WTC11 (cell line): ENCODE measurements at regions not wholly inside any gene's neighbourhood (a gene's known extent, or its start where the extent isn't known, plus 50 kb on each side); places are given as distances from the start of the nearest gene placed in this dataset.

ENCODE experiments used
- ATAC-seq: fragments of 200-7000 bp; cut with Tn5 transposase; 2 replicates; pipeline ENCODE4 v1.10.0; 2021; ENCODE audit warnings: mild to moderate bottlenecking, moderate library complexity
- CTCF ChIA-PET: fragments of 300-600 bp; sonication (Branson Sonifier 250); formaldehyde crosslinking; loops from one replicate; lab custom pipeline; 2021; ENCODE audit warnings: antibody characterized with exemption; lab: Charles Lee
- POLR2A ChIA-PET: fragments of 350-600 bp; sonication (Branson Sonifier 250); formaldehyde crosslinking; loops from one replicate; lab custom pipeline; 2021; ENCODE audit warnings: antibody characterized with exemption; lab: Charles Lee
- DNase-seq: peaks from one replicate; pipeline ENCODE4 v3.0.0; 2021; ENCODE audit warnings: low spot score
- H3K27ac Mint-ChIP-seq: 2 replicates; pipeline ENCODE4 v1.8.0; 2021; ENCODE audit warnings: mixed read lengths
- H3K27me3 Mint-ChIP-seq: 2 replicates; pipeline ENCODE4 v1.8.0; 2021; ENCODE audit warnings: low read depth, mild to moderate bottlenecking, moderate library complexity, mixed read lengths
- H3K36me3 Mint-ChIP-seq: 2 replicates; pipeline ENCODE4 v1.8.0; 2021; ENCODE audit warnings: mixed read lengths
- H3K4me1 Mint-ChIP-seq: 2 replicates; pipeline ENCODE4 v1.8.0; 2022; ENCODE audit warnings: mixed read lengths
- H3K4me3 Mint-ChIP-seq: 2 replicates; pipeline ENCODE4 v1.8.0; 2021; ENCODE audit warnings: mild to moderate bottlenecking, moderate library complexity, mixed read lengths
- H3K9me3 Mint-ChIP-seq: 2 replicates; pipeline ENCODE4 v1.8.0; 2021; ENCODE audit warnings: mixed read lengths
- GRHL2 ChIP-seq: fragments of 250-450 bp; sonication (Bioruptor Pico); IDR thresholded peaks from 2 replicates; pipeline ENCODE4 v1.8.0; 2022; ENCODE audit warnings: mild to moderate bottlenecking, moderate library complexity; ENCODE audit not compliant: insufficient replicate concordance, severe bottlenecking
- MXD4 ChIP-seq: fragments of 250-450 bp; sonication (Bioruptor Pico); IDR thresholded peaks from 2 replicates; pipeline ENCODE4 v1.8.0; 2021; ENCODE audit warnings: mild to moderate bottlenecking, moderate library complexity, borderline replicate concordance
- TEAD1 ChIP-seq: sonication (generic); formaldehyde crosslinking; IDR thresholded peaks from 2 replicates; pipeline ENCODE4 v1.8.0; 2022; ENCODE audit warnings: mild to moderate bottlenecking, missing genetic modification reagents
- ZNF263 ChIP-seq: sonication (generic); formaldehyde crosslinking; IDR thresholded peaks from 2 replicates; pipeline ENCODE4 v1.8.1; 2022; ENCODE audit warnings: low read depth, mild to moderate bottlenecking, moderate library complexity, missing genetic modification reagents
- TF ChIP-seq, protein P1 (sequence below): sonication (generic); formaldehyde crosslinking; IDR thresholded peaks from 2 replicates; pipeline ENCODE4 v1.8.0; 2023; ENCODE audit warnings: missing genetic modification reagents
- TF ChIP-seq, protein P2 (sequence below): sonication (generic); formaldehyde crosslinking; conservative IDR thresholded peaks from 2 replicates; pipeline ENCODE4 v1.8.1; 2023; ENCODE audit warnings: mild to moderate bottlenecking, low read depth, missing genetic modification reagents, moderate library complexity
- TF ChIP-seq, protein P3 (sequence below): sonication (generic); formaldehyde crosslinking; IDR thresholded peaks from 2 replicates; pipeline ENCODE4 v1.8.1; 2023; ENCODE audit warnings: mild to moderate bottlenecking, missing genetic modification reagents, borderline replicate concordance
- TF ChIP-seq, protein P4 (sequence below): fragments of 250-450 bp; sonication (Bioruptor Pico); IDR thresholded peaks from 2 replicates; pipeline ENCODE4 v1.9.0; 2021; ENCODE audit warnings: mild to moderate bottlenecking
- TF ChIP-seq, protein P5 (sequence below): sonication (generic); formaldehyde crosslinking; IDR thresholded peaks from 2 replicates; pipeline ENCODE4 v1.8.1; 2023; ENCODE audit warnings: mild to moderate bottlenecking, moderate library complexity, missing genetic modification reagents
- TF ChIP-seq, protein P6 (sequence below): fragments of 250-450 bp; sonication (Bioruptor Pico); conservative IDR thresholded peaks from 2 replicates; pipeline ENCODE4 v1.9.0; 2021; ENCODE audit warnings: mild to moderate bottlenecking

DNA sequence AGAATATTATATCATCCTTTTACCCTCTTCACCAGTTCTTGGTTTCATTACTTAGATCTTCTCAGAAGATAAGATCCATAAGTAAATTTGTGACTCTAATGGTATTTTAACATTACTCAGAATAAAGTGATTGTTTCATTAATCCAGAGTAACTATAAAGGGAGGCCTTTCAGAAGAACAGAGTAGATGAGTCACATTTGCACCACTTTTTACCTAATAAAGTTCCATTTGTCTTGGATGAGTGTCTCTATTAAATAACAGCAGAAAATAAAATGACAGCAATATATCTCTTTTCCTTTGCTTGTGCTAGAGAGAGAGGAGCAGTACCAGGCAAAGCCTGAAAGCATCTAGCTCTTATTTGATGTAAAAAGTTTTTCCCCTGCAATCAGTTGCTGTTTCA, 926.5 kb upstream of the CNTNAP5 start (continued):
- TF ChIP-seq, protein P1, sequence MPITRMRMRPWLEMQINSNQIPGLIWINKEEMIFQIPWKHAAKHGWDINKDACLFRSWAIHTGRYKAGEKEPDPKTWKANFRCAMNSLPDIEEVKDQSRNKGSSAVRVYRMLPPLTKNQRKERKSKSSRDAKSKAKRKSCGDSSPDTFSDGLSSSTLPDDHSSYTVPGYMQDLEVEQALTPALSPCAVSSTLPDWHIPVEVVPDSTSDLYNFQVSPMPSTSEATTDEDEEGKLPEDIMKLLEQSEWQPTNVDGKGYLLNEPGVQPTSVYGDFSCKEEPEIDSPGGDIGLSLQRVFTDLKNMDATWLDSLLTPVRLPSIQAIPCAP, result no peak
- TF ChIP-seq, protein P2, sequence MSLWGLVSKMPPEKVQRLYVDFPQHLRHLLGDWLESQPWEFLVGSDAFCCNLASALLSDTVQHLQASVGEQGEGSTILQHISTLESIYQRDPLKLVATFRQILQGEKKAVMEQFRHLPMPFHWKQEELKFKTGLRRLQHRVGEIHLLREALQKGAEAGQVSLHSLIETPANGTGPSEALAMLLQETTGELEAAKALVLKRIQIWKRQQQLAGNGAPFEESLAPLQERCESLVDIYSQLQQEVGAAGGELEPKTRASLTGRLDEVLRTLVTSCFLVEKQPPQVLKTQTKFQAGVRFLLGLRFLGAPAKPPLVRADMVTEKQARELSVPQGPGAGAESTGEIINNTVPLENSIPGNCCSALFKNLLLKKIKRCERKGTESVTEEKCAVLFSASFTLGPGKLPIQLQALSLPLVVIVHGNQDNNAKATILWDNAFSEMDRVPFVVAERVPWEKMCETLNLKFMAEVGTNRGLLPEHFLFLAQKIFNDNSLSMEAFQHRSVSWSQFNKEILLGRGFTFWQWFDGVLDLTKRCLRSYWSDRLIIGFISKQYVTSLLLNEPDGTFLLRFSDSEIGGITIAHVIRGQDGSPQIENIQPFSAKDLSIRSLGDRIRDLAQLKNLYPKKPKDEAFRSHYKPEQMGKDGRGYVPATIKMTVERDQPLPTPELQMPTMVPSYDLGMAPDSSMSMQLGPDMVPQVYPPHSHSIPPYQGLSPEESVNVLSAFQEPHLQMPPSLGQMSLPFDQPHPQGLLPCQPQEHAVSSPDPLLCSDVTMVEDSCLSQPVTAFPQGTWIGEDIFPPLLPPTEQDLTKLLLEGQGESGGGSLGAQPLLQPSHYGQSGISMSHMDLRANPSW (CRISPR knock-in tag), result no peak
- no peak for TF ChIP-seq GRHL2 (CRISPR knock-in tag)
- TF ChIP-seq, protein P3, sequence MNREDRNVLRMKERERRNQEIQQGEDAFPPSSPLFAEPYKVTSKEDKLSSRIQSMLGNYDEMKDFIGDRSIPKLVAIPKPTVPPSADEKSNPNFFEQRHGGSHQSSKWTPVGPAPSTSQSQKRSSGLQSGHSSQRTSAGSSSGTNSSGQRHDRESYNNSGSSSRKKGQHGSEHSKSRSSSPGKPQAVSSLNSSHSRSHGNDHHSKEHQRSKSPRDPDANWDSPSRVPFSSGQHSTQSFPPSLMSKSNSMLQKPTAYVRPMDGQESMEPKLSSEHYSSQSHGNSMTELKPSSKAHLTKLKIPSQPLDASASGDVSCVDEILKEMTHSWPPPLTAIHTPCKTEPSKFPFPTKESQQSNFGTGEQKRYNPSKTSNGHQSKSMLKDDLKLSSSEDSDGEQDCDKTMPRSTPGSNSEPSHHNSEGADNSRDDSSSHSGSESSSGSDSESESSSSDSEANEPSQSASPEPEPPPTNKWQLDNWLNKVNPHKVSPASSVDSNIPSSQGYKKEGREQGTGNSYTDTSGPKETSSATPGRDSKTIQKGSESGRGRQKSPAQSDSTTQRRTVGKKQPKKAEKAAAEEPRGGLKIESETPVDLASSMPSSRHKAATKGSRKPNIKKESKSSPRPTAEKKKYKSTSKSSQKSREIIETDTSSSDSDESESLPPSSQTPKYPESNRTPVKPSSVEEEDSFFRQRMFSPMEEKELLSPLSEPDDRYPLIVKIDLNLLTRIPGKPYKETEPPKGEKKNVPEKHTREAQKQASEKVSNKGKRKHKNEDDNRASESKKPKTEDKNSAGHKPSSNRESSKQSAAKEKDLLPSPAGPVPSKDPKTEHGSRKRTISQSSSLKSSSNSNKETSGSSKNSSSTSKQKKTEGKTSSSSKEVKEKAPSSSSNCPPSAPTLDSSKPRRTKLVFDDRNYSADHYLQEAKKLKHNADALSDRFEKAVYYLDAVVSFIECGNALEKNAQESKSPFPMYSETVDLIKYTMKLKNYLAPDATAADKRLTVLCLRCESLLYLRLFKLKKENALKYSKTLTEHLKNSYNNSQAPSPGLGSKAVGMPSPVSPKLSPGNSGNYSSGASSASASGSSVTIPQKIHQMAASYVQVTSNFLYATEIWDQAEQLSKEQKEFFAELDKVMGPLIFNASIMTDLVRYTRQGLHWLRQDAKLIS (CRISPR knock-in tag), result no peak
- TF ChIP-seq, protein P4, sequence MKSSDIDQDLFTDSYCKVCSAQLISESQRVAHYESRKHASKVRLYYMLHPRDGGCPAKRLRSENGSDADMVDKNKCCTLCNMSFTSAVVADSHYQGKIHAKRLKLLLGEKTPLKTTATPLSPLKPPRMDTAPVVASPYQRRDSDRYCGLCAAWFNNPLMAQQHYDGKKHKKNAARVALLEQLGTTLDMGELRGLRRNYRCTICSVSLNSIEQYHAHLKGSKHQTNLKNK, result no peak

DNA sequence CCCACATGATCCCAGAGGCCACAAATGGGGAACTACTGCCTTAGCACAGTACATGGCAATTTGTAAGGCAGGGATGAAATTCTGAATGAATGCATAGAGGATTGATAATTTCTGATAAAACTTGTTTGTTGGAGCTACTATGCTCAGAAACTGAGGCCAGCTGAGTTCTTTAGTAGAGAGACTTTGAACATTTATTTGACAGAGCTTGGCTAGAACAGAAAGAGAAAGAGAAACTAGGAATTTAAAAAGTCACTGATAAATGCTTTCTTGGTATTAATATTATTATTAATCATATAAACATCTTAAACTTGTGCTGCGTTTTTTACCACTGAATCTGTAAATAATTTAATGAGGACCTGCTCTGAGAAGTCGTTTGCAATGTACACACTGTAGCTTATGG, 923.7 kb upstream of the CNTNAP5 start:
- TF ChIP-seq, protein P5, sequence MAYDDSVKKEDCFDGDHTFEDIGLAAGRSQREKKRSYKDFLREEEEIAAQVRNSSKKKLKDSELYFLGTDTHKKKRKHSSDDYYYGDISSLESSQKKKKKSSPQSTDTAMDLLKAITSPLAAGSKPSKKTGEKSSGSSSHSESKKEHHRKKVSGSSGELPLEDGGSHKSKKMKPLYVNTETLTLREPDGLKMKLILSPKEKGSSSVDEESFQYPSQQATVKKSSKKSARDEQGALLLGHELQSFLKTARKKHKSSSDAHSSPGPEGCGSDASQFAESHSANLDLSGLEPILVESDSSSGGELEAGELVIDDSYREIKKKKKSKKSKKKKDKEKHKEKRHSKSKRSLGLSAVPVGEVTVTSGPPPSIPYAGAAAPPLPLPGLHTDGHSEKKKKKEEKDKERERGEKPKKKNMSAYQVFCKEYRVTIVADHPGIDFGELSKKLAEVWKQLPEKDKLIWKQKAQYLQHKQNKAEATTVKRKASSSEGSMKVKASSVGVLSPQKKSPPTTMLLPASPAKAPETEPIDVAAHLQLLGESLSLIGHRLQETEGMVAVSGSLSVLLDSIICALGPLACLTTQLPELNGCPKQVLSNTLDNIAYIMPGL, result no peak
- TF ChIP-seq TEAD1, result no peak
- TF ChIP-seq ZNF263 (CRISPR knock-in tag), result no peak
- TF ChIP-seq, protein P6, sequence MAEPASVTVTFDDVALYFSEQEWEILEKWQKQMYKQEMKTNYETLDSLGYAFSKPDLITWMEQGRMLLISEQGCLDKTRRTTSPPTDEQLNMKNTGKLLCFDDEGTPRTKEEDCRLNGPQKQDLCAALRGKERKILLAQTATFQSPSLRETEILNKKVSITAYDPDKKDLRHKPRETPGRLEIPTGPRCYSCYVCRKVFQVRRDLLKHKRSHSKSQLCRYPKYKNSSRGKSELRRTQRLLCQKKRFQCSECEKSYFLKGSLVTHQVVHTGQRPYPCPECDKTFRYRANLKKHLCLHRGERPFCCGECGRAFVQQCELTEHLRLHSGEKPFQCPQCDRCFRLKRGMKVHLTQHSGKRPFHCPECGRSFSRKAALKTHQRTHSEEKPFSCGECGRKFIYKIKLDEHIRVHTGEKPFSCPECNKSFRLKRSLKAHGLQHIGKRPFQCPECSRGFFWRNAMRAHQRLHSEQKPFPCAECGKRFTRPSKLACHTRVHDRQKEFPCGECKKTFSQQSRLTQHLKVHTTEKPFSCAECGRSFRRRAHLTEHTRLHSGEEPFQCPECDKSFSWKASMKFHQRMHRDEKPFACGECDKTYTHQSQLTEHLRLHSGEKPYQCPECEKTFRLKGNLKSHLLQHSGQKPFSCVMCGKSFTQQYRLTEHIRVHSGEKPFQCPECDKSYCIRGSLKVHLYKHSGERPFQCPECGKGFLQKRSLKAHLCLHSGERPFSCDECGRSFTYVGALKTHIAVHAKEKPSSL (CRISPR knock-in tag), result no peak
- TF ChIP-seq MXD4 (CRISPR knock-in tag), result no peak
- TF ChIP-seq, protein P2 (CRISPR knock-in tag), result no peak
- TF ChIP-seq, all 79 proteins: peak for 0
- ChIA-PET CTCF (no interaction called here), POLR2A (no interaction called here)
- Mint-ChIP-seq H3K27ac (no peak overlapping the region), H3K36me3 (no peaks in the 10 kb centered on the region), H3K4me3 (no peak overlapping the region), H3K9me3 (no peaks in the 10 kb centered on the region), H3K4me1 (peaks cover 5% of the 10 kb centered on the region; the same call in 1 of the 2 replicates), H3K27me3 (no peaks in the 10 kb centered on the region)
- ATAC-seq (no peak), DNase-seq (no peak)
